Fibroblast of lung (primary cell): ENCODE measurements at regions not wholly inside any gene's neighbourhood (a gene's known extent, or its start where the extent isn't known, plus 50 kb on each side); places are given as distances from the start of the nearest gene placed in this dataset.
"Not testable (repeated sequence)": the region's sequence is repeated elsewhere in the genome, so short reads cannot be mapped to it uniquely, and the experiment has no call there.

Experiments used
- DNase-seq, 2 donors: peaks; one replicate each; pipeline versions ENCODE4 v3.0.0 to v3.0.0-alpha.2; 2010; ENCODE audit warnings: low read depth in 2 of 2
- H2AFZ ChIP-seq: 2 replicates; pipeline ENCODE4 v1.5.1; 2012; ENCODE audit warnings: low read length, control low read depth, inconsistent platforms
- H3K27ac ChIP-seq: 2 replicates; pipeline ENCODE4 v1.5.1; 2011; ENCODE audit warnings: low read length, control low read depth; ENCODE audit not compliant: insufficient read depth
- H3K27me3 ChIP-seq: 2 replicates; pipeline ENCODE4 v1.5.1; 2011; ENCODE audit warnings: mild to moderate bottlenecking, low read length; ENCODE audit not compliant: control insufficient read depth, insufficient read depth
- H3K36me3 ChIP-seq: 2 replicates; pipeline ENCODE4 v1.5.1; 2011; ENCODE audit warnings: low read length; ENCODE audit not compliant: control insufficient read depth, insufficient read depth
- H3K4me1 ChIP-seq: 2 replicates; pipeline ENCODE4 v1.5.1; 2011; ENCODE audit warnings: low read length; ENCODE audit not compliant: control insufficient read depth, insufficient read depth; ENCODE audit errors: extremely low read depth
- H3K4me2 ChIP-seq: 2 replicates; pipeline ENCODE4 v1.5.1; 2011; ENCODE audit warnings: low read length, control low read depth; ENCODE audit not compliant: insufficient read depth; ENCODE audit errors: extremely low read depth
- H3K4me3 ChIP-seq, 4 experiments: fragments of 200-600 bp in 1 of 4; sonication (generic) in 1 of 4; replicated peaks in 1 of 4; 2 replicates each; pipeline ENCODE4 v1.5.1; 2011 to 2016; ENCODE audit warnings: low read length in 4 of 4, low read depth in 3 of 4, mild to moderate bottlenecking in 3 of 4, control low read depth in 2 of 4, inconsistent platforms in 1 of 4, mixed read lengths in 1 of 4; ENCODE audit not compliant: insufficient read depth in 1 of 4; ENCODE audit errors: control extremely low read depth in 1 of 4
- H3K79me2 ChIP-seq: 2 replicates; pipeline ENCODE4 v1.5.1; 2012; ENCODE audit warnings: mild to moderate bottlenecking, low read length, inconsistent platforms; ENCODE audit not compliant: control insufficient read depth, insufficient read depth
- H3K9ac ChIP-seq: 2 replicates; pipeline ENCODE4 v1.5.1; 2011; ENCODE audit warnings: mild to moderate bottlenecking, low read length, control low read depth; ENCODE audit not compliant: insufficient read depth
- H3K9me3 ChIP-seq: 2 replicates; pipeline ENCODE4 v1.5.1; 2012; ENCODE audit warnings: low read depth, low read length; ENCODE audit not compliant: control insufficient read depth, insufficient read depth
- H4K20me1 ChIP-seq: 2 replicates; pipeline ENCODE4 v1.5.1; 2011; ENCODE audit warnings: low read length; ENCODE audit not compliant: control insufficient read depth, insufficient read depth; ENCODE audit errors: extremely low read depth
- EZH2 ChIP-seq: IDR thresholded peaks from 2 replicates; pipeline ENCODE4 v1.5.1; 2012; ENCODE audit warnings: low read length, control low read depth, mild to moderate bottlenecking; ENCODE audit errors: missing control alignments
- TF ChIP-seq, protein P1 (sequence below), 2 donors: IDR thresholded peaks in 1 of 2; conservative IDR thresholded peaks in 1 of 2; 1 replicate in 1 of 2; 2 replicates in 1 of 2; pipeline ENCODE4 v1.5.1; 2011 to 2012; ENCODE audit warnings: low read length in 2 of 2, control low read depth in 1 of 2, inconsistent platforms in 1 of 2, low read depth in 1 of 2, mild to moderate bottlenecking in 1 of 2

GRCh38 chr2:57701391-57701791 lies 345.2 kb upstream of the VRK2 start:
- Histone ChIP-seq H3K79me2 (no peaks in the 10 kb centered on the region), H3K4me1 (no peaks in the 10 kb centered on the region), H3K9ac (no peak overlapping the region), H3K27ac (no peak overlapping the region), H4K20me1 (no peaks in the 10 kb centered on the region), H3K9me3 (no peaks in the 10 kb centered on the region), H3K4me3 (no peak overlapping the region), H3K27me3 (no peaks in the 10 kb centered on the region), H2AFZ (no peak overlapping the region), H3K4me2 (no peak overlapping the region), H3K36me3 (no peaks in the 10 kb centered on the region)
- TF ChIP-seq, protein P1, sequence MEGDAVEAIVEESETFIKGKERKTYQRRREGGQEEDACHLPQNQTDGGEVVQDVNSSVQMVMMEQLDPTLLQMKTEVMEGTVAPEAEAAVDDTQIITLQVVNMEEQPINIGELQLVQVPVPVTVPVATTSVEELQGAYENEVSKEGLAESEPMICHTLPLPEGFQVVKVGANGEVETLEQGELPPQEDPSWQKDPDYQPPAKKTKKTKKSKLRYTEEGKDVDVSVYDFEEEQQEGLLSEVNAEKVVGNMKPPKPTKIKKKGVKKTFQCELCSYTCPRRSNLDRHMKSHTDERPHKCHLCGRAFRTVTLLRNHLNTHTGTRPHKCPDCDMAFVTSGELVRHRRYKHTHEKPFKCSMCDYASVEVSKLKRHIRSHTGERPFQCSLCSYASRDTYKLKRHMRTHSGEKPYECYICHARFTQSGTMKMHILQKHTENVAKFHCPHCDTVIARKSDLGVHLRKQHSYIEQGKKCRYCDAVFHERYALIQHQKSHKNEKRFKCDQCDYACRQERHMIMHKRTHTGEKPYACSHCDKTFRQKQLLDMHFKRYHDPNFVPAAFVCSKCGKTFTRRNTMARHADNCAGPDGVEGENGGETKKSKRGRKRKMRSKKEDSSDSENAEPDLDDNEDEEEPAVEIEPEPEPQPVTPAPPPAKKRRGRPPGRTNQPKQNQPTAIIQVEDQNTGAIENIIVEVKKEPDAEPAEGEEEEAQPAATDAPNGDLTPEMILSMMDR (conservative IDR thresholded peaks at IDR 0.05 in 1 of 2, IDR thresholded peaks at IDR 0.05 in 1 of 2; ENCODE audit: low read depth in 1 of 2, low read length in 2 of 2) = no peak
- TF ChIP-seq EZH2 = no peak
- peak in 1 of 2 donors; percentile 53 for DNase-seq

DNA sequence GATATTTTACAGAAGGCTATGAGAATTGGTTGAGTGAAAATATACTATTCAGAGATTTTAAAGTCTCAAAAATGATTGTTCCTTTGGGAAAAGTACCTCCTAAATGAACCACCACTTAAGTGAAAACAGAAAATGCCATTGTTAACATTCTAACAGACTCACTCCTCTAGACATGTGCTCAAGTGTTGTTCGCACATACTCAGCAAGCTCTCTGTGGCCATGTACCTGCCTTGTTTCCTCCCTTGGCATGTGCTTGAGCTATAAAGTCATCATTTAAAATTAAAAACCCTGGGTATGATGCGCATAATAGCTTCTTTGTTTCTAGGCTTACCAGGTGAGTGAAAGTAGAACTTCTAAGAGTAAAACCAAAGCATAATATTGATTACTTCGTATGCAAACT lies 343.2 kb upstream of the VRK2 start:
- Histone ChIP-seq H2AFZ (no peak overlapping the region), H3K4me2 (no peak overlapping the region), H3K36me3 (no peaks in the 10 kb centered on the region), H3K27ac (no peak overlapping the region), H3K9me3 (no peaks in the 10 kb centered on the region), H3K4me3 (no peak overlapping the region), H3K4me1 (no peaks in the 10 kb centered on the region), H3K27me3 (no peaks in the 10 kb centered on the region), H4K20me1 (no peaks in the 10 kb centered on the region), H3K79me2 (no peaks in the 10 kb centered on the region), H3K9ac (no peak overlapping the region)
- TF ChIP-seq EZH2 = no peak
- TF ChIP-seq, protein P1 (conservative IDR thresholded peaks at IDR 0.05 in 1 of 2, IDR thresholded peaks at IDR 0.05 in 1 of 2; ENCODE audit: low read depth in 1 of 2, low read length in 2 of 2) = no peak
- DNase-seq = no peak

GRCh38 chr2:57707794-57708193 lies 338.8 kb upstream of the VRK2 start:
- H2AFZ ChIP-seq, DNase-seq, H3K4me2 ChIP-seq, H3K27me3 ChIP-seq, H3K36me3 ChIP-seq, H3K9me3 ChIP-seq, H3K4me3 ChIP-seq, H4K20me1 ChIP-seq, H3K79me2 ChIP-seq, H3K27ac ChIP-seq, H3K9ac ChIP-seq, H3K4me1 ChIP-seq: not testable (repeated sequence)
